ENCODE measurements at regions not wholly inside any gene's neighbourhood (a gene's known extent, or its start where the extent isn't known, plus 50 kb on each side); places are given as distances from the start of the nearest gene placed in this dataset.

DNA sequence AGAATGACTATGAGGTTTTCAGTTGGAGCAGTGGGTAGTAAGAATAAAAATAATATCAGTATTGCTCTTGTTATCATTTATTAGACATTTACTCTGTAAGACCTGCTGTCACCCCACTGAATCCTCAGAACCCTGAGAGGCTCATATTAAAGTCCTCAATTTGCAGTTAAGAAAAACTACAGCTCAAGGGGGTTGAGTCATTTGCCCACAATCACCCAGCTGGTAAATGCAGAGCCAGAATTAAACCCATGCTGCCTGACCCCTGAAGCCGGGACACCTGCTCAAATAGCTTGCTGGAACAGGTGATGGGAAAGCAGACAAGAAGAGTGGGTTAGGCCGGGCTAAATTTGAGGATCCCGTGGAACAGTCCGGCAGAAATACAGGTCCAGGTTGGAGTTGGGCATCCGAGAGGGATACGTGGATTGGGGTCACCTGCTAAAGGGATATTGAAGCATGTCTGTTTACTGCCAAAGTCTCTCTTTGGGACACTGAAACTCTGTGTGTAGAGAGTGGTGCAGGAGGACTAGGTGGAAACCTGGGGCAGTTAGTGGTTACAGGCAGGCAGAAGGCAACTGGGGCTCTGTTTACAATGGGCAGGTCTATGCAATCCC is 344.1 kb downstream of the CDC5L start:
- TF ChIP-seq POLR2AphosphoS5 (IDR thresholded peaks at IDR 0.05; ENCODE audit: low read depth, low read length) (no peak), CTCF (IDR thresholded peaks at IDR 0.05) (no peak), FOSL2 (IDR thresholded peaks at IDR 0.05; ENCODE audit: borderline replicate concordance, low read depth) (no peak), MAX (IDR thresholded peaks at IDR 0.05; ENCODE audit: low read depth) (no peak), RAD21 (IDR thresholded peaks at IDR 0.05; ENCODE audit: low read length) (no peak)
- TF ChIP-seq, protein P1, sequence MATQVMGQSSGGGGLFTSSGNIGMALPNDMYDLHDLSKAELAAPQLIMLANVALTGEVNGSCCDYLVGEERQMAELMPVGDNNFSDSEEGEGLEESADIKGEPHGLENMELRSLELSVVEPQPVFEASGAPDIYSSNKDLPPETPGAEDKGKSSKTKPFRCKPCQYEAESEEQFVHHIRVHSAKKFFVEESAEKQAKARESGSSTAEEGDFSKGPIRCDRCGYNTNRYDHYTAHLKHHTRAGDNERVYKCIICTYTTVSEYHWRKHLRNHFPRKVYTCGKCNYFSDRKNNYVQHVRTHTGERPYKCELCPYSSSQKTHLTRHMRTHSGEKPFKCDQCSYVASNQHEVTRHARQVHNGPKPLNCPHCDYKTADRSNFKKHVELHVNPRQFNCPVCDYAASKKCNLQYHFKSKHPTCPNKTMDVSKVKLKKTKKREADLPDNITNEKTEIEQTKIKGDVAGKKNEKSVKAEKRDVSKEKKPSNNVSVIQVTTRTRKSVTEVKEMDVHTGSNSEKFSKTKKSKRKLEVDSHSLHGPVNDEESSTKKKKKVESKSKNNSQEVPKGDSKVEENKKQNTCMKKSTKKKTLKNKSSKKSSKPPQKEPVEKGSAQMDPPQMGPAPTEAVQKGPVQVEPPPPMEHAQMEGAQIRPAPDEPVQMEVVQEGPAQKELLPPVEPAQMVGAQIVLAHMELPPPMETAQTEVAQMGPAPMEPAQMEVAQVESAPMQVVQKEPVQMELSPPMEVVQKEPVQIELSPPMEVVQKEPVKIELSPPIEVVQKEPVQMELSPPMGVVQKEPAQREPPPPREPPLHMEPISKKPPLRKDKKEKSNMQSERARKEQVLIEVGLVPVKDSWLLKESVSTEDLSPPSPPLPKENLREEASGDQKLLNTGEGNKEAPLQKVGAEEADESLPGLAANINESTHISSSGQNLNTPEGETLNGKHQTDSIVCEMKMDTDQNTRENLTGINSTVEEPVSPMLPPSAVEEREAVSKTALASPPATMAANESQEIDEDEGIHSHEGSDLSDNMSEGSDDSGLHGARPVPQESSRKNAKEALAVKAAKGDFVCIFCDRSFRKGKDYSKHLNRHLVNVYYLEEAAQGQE (IDR thresholded peaks at IDR 0.05; ENCODE audit: low read depth, low read length): no peak

Data from SK-N-SH (cell line).